Suprapubic skin (tissue), 4 donors: ENCODE measurements at regions not wholly inside any gene's neighbourhood (a gene's known extent, or its start where the extent isn't known, plus 50 kb on each side); places are given as distances from the start of the nearest gene placed in this dataset.

Source experiments
- POLR2A ChIP-seq, 2 donors: fragments of 450-650 bp; IDR thresholded peaks; one replicate each; pipeline ENCODE4 v1.6.1; 2017; ENCODE audit warnings: antibody characterized with exemption in 2 of 2, mild to moderate bottlenecking in 2 of 2, moderate library complexity in 2 of 2
- POLR2AphosphoS5 ChIP-seq, 3 donors: sonication (generic); formaldehyde crosslinking; IDR thresholded peaks; one replicate each; pipeline ENCODE4 v1.6.1; 2017; ENCODE audit warnings: antibody characterized with exemption in 3 of 3
- TF ChIP-seq, protein P1 (sequence below), 2 donors: fragments of 200-600 bp in 1 of 2; fragments of 450-650 bp in 1 of 2; sonication (generic) in 1 of 2; IDR thresholded peaks; one replicate each; pipeline ENCODE4 v1.5.1; 2016 to 2019; ENCODE audit warnings: antibody characterized with exemption in 2 of 2, mild to moderate bottlenecking in 1 of 2, moderate library complexity in 1 of 2

DNA sequence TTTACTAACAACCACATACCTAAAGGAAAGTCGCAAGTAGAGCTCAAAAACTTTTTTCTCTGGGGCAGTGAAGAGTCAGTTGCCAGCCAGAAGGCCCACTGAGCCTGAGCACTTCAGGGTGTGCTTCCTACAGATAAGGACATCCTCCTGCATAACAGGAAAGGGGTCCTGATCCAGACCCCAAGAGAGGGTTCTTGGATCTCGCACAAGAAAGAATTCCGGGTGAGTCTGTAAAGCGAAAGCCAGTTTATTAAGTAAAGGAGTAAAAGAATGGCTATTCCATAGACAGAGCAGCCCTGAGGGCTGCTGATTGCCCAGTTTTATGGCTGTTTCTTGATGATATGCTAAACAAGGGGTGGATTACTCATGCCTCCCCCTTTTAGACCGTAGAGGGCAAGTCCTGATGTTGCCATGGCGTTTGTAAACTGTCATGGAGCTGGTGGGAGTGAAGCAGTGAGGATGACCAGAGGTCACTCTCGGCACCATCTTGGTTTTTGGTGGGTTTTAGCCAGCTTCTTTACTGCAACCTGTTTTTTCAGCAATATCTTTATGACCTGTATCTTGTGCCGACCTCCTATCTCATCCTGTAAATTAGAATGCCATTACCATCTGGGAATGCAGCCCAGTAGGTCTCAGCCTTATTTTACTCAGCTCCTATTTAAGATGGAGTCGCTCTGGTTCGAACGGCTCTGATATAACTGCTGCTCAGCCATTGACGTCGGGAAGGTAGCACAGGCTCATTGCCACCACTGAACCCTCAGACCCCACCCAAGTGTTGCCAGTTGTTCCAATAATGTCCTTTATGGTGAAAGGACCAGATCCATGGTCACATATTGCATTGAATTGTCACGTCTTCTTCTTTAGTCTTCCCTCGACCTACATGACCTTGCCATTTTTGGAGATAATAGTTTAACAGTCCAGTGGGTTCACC lies 96.6 kb upstream of the ERRFI1 start:
- TF ChIP-seq, protein P1, sequence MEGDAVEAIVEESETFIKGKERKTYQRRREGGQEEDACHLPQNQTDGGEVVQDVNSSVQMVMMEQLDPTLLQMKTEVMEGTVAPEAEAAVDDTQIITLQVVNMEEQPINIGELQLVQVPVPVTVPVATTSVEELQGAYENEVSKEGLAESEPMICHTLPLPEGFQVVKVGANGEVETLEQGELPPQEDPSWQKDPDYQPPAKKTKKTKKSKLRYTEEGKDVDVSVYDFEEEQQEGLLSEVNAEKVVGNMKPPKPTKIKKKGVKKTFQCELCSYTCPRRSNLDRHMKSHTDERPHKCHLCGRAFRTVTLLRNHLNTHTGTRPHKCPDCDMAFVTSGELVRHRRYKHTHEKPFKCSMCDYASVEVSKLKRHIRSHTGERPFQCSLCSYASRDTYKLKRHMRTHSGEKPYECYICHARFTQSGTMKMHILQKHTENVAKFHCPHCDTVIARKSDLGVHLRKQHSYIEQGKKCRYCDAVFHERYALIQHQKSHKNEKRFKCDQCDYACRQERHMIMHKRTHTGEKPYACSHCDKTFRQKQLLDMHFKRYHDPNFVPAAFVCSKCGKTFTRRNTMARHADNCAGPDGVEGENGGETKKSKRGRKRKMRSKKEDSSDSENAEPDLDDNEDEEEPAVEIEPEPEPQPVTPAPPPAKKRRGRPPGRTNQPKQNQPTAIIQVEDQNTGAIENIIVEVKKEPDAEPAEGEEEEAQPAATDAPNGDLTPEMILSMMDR (IDR thresholded peaks at IDR 0.05), result no peak
- TF ChIP-seq POLR2A (IDR thresholded peaks at IDR 0.05), result no peak
- no peak for TF ChIP-seq POLR2AphosphoS5 (IDR thresholded peaks at IDR 0.05)
